Panc1 (cell line): ENCODE measurements at regions not wholly inside any gene's neighbourhood (a gene's known extent, or its start where the extent isn't known, plus 50 kb on each side); places are given as distances from the start of the nearest gene placed in this dataset.

Experiments
- CTCF ChIP-seq: fragments of 450-650 bp; IDR thresholded peaks from 2 replicates; pipeline ENCODE4 v1.5.1; 2017; ENCODE audit warnings: mild to moderate bottlenecking
- POLR2AphosphoS5 ChIP-seq: IDR thresholded peaks from 2 replicates; pipeline ENCODE4 v1.6.1; 2012; ENCODE audit warnings: mild to moderate bottlenecking, low read depth, low read length, moderate library complexity
- REST ChIP-seq, 2 experiments: IDR thresholded peaks; 2 replicates each; pipeline ENCODE4 v1.6.1; 2011 to 2012; ENCODE audit warnings: low read depth in 2 of 2, control low read depth in 1 of 2, low read length in 1 of 2, mild to moderate bottlenecking in 1 of 2, moderate library complexity in 1 of 2; ENCODE audit not compliant: insufficient read depth in 1 of 2

- TF ChIP-seq CTCF (no peak), POLR2AphosphoS5 (no peak), REST (IDR thresholded peaks at IDR 0.05; ENCODE audit: insufficient read depth in 1 of 2, low read depth in 2 of 2, low read length in 1 of 2) (no peak)
Observed at GRCh38 chr16:16833165-16833564, 454.2 kb downstream of the NPIPA7 start.
